22Rv1 (cell line): ENCODE measurements at regions not wholly inside any gene's neighbourhood (a gene's known extent, or its start where the extent isn't known, plus 50 kb on each side); places are given as distances from the start of the nearest gene placed in this dataset.

Experiments used
- H3K27ac ChIP-seq: fragments of 450-650 bp; 2 replicates; pipeline ENCODE4 v1.5.1; 2017
- ZFX ChIP-seq: fragments of 450-650 bp; IDR thresholded peaks from 2 replicates; pipeline ENCODE4 v1.6.1; 2017; ENCODE audit warnings: antibody characterized with exemption, borderline replicate concordance
- TF ChIP-seq, protein P1 (sequence below): fragments of 450-650 bp; IDR thresholded peaks from 2 replicates; pipeline ENCODE4 v1.5.1; 2017; ENCODE audit warnings: mild to moderate bottlenecking

DNA sequence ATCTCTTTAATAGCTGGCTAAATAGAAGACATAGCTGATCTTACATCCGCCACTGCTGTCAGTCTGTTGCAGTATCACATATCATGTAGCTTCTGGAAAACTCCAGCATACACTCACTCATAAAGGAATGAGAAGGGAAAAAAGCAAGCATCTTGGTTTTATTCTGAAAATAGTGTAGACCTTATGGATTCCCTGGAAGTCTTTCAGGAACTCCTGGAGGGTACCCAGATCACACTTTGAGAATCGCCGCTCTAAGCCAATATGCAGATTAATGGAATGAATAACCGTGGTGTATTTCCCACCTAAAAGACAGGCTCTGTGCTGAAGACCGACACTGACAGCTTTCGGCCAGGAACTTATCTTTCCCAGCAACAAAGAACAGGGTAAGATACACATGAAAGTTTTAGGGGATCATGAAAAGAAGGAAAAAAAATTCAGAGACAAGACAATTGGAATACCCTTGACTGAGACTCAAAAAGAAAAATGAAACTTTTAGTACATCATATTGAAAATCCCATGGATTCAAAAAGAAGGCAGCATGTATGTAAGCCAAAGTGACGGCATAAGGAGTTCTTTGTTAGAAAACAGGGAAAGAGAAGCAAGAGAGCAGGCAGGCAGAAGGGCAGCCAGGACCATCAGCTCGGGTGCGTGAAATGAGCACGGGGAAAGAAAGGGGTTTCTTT is 56.4 kb upstream of the SEC11C start:
- TF ChIP-seq, protein P1, sequence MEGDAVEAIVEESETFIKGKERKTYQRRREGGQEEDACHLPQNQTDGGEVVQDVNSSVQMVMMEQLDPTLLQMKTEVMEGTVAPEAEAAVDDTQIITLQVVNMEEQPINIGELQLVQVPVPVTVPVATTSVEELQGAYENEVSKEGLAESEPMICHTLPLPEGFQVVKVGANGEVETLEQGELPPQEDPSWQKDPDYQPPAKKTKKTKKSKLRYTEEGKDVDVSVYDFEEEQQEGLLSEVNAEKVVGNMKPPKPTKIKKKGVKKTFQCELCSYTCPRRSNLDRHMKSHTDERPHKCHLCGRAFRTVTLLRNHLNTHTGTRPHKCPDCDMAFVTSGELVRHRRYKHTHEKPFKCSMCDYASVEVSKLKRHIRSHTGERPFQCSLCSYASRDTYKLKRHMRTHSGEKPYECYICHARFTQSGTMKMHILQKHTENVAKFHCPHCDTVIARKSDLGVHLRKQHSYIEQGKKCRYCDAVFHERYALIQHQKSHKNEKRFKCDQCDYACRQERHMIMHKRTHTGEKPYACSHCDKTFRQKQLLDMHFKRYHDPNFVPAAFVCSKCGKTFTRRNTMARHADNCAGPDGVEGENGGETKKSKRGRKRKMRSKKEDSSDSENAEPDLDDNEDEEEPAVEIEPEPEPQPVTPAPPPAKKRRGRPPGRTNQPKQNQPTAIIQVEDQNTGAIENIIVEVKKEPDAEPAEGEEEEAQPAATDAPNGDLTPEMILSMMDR: no peak
- TF ChIP-seq ZFX: no peak
- no peak overlapping the region for H3K27ac ChIP-seq

DNA sequence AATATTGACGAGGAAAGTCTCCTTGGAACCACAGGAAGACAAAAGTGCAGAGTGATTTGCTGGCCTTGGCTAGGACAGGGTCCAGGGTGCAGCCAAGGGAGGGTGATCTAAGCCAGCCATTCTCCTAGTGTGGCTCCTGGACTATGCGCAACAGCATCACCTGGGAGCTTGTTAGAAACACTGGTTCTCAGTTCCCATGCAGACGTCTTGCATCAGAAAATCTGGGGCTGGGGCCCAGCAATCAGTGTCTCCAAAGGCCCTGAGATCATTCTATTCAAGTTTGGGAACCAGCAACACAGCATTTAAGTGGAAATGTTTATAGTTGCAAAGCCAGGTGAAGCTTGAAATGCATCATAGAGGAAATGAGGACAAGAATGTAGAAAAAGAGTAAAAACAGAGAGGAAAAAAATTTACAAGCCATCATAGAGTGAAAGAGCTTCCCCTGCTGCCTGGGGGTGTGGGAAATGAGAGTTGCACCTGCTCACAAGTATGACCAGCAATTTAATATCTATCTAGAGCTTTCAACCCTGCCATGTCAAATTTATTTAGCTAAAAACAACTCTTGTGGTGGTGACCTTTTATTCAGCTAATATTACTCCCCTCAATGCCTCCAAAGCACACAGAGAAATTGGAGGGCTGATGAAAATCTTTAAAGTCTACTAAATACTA is 54.4 kb upstream of the SEC11C start:
- H3K27ac ChIP-seq: no peak overlapping the region
- TF ChIP-seq, protein P1: no peak
- no peak for TF ChIP-seq ZFX

DNA sequence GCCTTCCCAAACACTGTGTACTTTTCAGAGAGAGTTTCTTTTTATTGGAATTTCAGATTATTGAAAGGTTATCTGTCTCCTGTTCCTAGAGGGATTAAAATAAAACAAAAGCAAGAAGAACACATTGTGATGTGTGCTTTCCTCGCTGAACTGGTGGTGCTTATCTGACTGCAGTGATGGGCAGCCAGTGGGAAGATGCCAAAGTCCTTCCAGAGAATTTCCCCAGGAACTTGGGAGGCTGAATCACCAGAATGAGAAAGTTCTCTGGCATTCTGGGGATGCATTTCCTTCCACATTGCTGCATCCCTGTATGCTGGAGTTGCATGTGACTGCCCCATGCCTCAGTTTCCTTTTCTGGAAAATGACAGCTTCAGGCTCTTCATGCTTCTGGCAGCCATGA is 53.9 kb upstream of the SEC11C start:
- no peak for TF ChIP-seq ZFX
- TF ChIP-seq, protein P1: no peak
- H3K27ac ChIP-seq: no peak overlapping the region

DNA sequence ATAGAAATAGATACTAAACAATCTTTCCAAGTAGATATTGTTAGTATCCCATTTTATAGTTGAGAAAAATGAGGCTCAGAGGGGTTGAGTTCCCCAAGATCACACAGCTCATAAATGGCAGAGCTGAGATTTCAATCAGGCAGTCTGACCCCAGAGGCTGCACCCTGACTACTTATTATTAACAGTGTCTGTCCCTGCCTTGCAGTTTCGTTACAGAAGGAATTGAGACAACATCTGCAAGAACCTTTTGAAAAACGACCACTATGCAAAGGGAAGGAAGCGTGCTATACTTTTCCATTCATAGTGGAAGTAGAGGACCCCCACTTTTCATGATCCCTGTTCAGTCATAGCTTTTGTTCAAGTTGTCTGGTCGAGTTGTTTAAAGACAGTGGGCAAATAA is 53.2 kb upstream of the SEC11C start:
- TF ChIP-seq ZFX: no peak
- TF ChIP-seq, protein P1: no peak
- no peak overlapping the region for H3K27ac ChIP-seq

DNA sequence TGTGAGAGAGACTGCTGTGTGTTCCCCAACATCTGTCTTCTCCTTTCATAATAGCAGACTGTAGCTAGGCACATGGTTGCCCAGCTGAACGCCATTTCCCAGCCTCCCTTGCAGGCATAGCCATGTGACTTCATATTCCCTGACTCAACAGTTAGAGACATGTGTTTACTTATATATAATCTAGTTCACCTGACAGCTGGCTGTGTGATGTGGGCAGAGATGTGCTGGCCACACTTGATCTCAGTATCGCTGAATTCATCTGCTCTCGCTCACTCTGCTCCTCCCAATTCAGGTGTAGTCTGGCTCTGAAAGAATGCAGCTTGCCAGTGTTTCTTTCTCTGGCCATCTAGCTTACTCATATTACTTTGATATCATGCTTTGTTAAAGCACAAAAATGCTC is 52.3 kb upstream of the SEC11C start:
- TF ChIP-seq ZFX: no peak
- TF ChIP-seq, protein P1: no peak
- no peak overlapping the region for H3K27ac ChIP-seq
